ENCODE measurements at regions not wholly inside any gene's neighbourhood (a gene's known extent, or its start where the extent isn't known, plus 50 kb on each side); places are given as distances from the start of the nearest gene placed in this dataset.

DNA sequence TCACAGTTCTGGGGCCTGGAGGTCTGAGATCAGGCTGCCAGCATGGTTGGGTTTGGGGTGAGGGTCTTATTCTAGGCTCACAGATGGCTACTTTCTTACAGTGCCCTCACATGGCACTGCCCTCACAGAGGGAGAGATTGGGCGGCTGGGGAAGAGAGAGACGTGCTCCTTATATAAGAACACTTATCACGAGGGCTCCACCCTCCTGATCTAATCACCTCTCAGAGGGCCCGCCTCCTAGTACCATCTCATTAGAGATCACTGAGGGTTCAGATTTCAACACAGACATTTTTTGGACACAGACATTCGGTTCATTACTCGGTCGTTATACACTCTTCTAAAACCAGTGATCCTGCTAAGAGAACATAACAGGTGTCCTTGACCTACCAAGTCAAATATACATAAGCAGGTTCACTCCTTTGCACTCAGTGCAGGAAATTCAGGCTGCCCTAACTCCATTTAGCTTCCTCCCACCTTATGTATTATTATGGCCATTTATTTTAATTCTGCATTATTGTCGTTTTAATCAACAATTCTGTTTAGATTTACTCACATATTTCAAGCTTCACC lies 121.7 kb downstream of the ICE1 start:
- TF ChIP-seq, protein P1, sequence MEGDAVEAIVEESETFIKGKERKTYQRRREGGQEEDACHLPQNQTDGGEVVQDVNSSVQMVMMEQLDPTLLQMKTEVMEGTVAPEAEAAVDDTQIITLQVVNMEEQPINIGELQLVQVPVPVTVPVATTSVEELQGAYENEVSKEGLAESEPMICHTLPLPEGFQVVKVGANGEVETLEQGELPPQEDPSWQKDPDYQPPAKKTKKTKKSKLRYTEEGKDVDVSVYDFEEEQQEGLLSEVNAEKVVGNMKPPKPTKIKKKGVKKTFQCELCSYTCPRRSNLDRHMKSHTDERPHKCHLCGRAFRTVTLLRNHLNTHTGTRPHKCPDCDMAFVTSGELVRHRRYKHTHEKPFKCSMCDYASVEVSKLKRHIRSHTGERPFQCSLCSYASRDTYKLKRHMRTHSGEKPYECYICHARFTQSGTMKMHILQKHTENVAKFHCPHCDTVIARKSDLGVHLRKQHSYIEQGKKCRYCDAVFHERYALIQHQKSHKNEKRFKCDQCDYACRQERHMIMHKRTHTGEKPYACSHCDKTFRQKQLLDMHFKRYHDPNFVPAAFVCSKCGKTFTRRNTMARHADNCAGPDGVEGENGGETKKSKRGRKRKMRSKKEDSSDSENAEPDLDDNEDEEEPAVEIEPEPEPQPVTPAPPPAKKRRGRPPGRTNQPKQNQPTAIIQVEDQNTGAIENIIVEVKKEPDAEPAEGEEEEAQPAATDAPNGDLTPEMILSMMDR (IDR thresholded peaks at IDR 0.05): no peak
- no peak for TF ChIP-seq POLR2A (IDR thresholded peaks at IDR 0.05)

Measured in Peyer's patch (tissue), 4 donors.